K562 (cell line): ENCODE measurements at regions not wholly inside any gene's neighbourhood (a gene's known extent, or its start where the extent isn't known, plus 50 kb on each side); places are given as distances from the start of the nearest gene placed in this dataset.
A peak's percentile ranks its signal among the peaks of the same experiment; 100 is the strongest.

ENCODE experiments used
- ATAC-seq: fragments of 200-7000 bp; cut with Tn5 transposase; 3 replicates; pipeline ENCODE4 v1.9.1; 2020; ENCODE audit warnings: moderate library complexity
- BruUV-seq: library from RNA; stranded (reverse); fragments of 400-500 nt; replicated peaks from 2 replicates; lab custom pipeline; 2021; lab: Mats Ljungman, UMichigan
- CTCF ChIA-PET: fragments of 300-600 bp; formaldehyde crosslinking; extraction: SDS; loops from one replicate; lab custom pipeline; 2021; ENCODE audit warnings: low intra/inter-chr PET ratio; lab: Yijun Ruan, JAX
- POLR2A ChIA-PET: fragments of 300-600, 350-650 bp; sonication (Branson Sonifier 250); formaldehyde crosslinking; extraction: SDS; loops from one replicate; lab custom pipeline; 2021; ENCODE audit warnings: antibody characterized with exemption, inconsistent platforms; lab: Yijun Ruan, JAX
- DNase-seq, 4 experiments: peaks; one replicate each; pipeline versions ENCODE4 v3.0.0 to v3.0.0-alpha.2; 2011 to 2018; ENCODE audit warnings: low spot score in 3 of 4, mixed read lengths in 3 of 4; ENCODE audit errors: extremely low read depth in 1 of 4
- FAIRE-seq: peaks from 2 replicates; lab custom pipeline; 2011; peaks lifted over from hg19 to GRCh38; lab: Jason Lieb, UNC
- H2AFZ ChIP-seq: 2 replicates; pipeline ENCODE4 v1.6.0; 2011; ENCODE audit warnings: low read depth, low read length, control low read depth, inconsistent platforms
- H3K27ac ChIP-seq: fragments of 200-600 bp; 3 replicates; pipeline ENCODE4 v1.8.0; 2011; ENCODE audit warnings: low read depth, mild to moderate bottlenecking, control low read depth, inconsistent platforms, low read length, moderate library complexity, mixed read lengths; ENCODE audit errors: extremely low read depth
- H3K27me3 ChIP-seq, 2 experiments: fragments of 300-600 bp in 1 of 2; 2 replicates in 1 of 2; 3 replicates in 1 of 2; pipeline versions ENCODE4 v1.6.0 to v1.8.0; 2011; ENCODE audit warnings: inconsistent platforms in 2 of 2, low read length in 2 of 2, mild to moderate bottlenecking in 1 of 2, mixed read lengths in 1 of 2, moderate library complexity in 1 of 2; ENCODE audit not compliant: control insufficient read depth in 2 of 2, insufficient read depth in 2 of 2
- H3K36me3 ChIP-seq: fragments of 300-600 bp; 3 replicates; pipeline ENCODE4 v1.8.0; 2011; ENCODE audit warnings: mild to moderate bottlenecking, low read length, inconsistent platforms; ENCODE audit not compliant: control insufficient read depth, insufficient read depth
- H3K4me1 ChIP-seq, 2 experiments: fragments of 200-600 bp in 1 of 2; replicated peaks in 1 of 2; 2 replicates in 1 of 2; 3 replicates in 1 of 2; pipeline versions ENCODE4 v1.5.1 to v1.8.0; 2011; ENCODE audit warnings: inconsistent platforms in 2 of 2, low read length in 2 of 2, mild to moderate bottlenecking in 1 of 2, mixed read lengths in 1 of 2, moderate library complexity in 1 of 2; ENCODE audit not compliant: control insufficient read depth in 2 of 2, insufficient read depth in 2 of 2
- H3K4me2 ChIP-seq: 2 replicates; pipeline ENCODE4 v1.6.1; 2011; ENCODE audit warnings: low read length, control low read depth, inconsistent platforms, mixed read lengths; ENCODE audit not compliant: insufficient read depth
- H3K4me3 ChIP-seq: fragments of 200-600 bp; sonication (generic), shearing (Covaris generic); 2 replicates; pipeline ENCODE4 v1.5.1; 2016; ENCODE audit warnings: control low read depth, inconsistent platforms
- H3K79me2 ChIP-seq: fragments of 200-600 bp; 3 replicates; pipeline ENCODE4 v1.8.0; 2011; ENCODE audit warnings: low read length, inconsistent platforms; ENCODE audit not compliant: control insufficient read depth, insufficient read depth
- H3K9ac ChIP-seq, 2 experiments: 2 replicates each; pipeline versions ENCODE4 v1.6.0 to v1.6.1; 2011; ENCODE audit warnings: low read depth in 2 of 2, low read length in 2 of 2, control low read depth in 1 of 2, inconsistent platforms in 1 of 2, mild to moderate bottlenecking in 1 of 2, mixed read lengths in 1 of 2; ENCODE audit not compliant: insufficient read depth in 1 of 2
- H3K9me1 ChIP-seq: one replicate; pipeline ENCODE4 v1.6.0; 2011; ENCODE audit warnings: inconsistent platforms, mild to moderate bottlenecking, low read length, moderate library complexity; ENCODE audit not compliant: control insufficient read depth, insufficient read depth
- H3K9me3 ChIP-seq: replicated peaks from 2 replicates; pipeline ENCODE4 v1.5.1; 2011; ENCODE audit warnings: low read depth, low read length, inconsistent platforms; ENCODE audit not compliant: control insufficient read depth, insufficient read depth
- H4K20me1 ChIP-seq: replicated peaks from 2 replicates; pipeline ENCODE4 v1.6.1; 2011; ENCODE audit warnings: low read length, inconsistent platforms, mixed read lengths; ENCODE audit not compliant: control insufficient read depth, insufficient read depth
- FOXJ2 ChIP-seq: fragments of 200-800 bp; sonication (Bioruptor generic); IDR thresholded peaks from 2 replicates; pipeline ENCODE4 v1.6.1; 2016; ENCODE audit warnings: missing genetic modification characterization, missing compliant biosample characterization
- RBM25 ChIP-seq: fragments of 200-400 bp; formaldehyde crosslinking; IDR thresholded peaks from 2 replicates; pipeline ENCODE4 v1.6.1; 2018; ENCODE audit warnings: low read length, low read depth, moderate library complexity; ENCODE audit not compliant: severe bottlenecking
- TEAD4 ChIP-seq, 2 experiments: sonication (generic) in 1 of 2; formaldehyde crosslinking in 1 of 2; IDR thresholded peaks; 2 replicates each; pipeline versions ENCODE4 v1.6.1 to v1.8.0; 2012 to 2022; ENCODE audit warnings: borderline replicate concordance in 1 of 2, inconsistent platforms in 1 of 2, low read length in 1 of 2, mild to moderate bottlenecking in 1 of 2, missing genetic modification reagents in 1 of 2
- ZNF584 ChIP-seq: fragments of 200-800 bp; sonication (Bioruptor generic); IDR thresholded peaks from 2 replicates; pipeline ENCODE4 v1.6.1; 2016; ENCODE audit warnings: low read depth, mild to moderate bottlenecking, missing genetic modification characterization, missing compliant biosample characterization
- WGBS: fragments of 100-300 bp; shearing (Covaris generic); methylation state at CpG from one replicate; pipeline ENCODE4 v1.1.6; 2016; ENCODE audit warnings: low coverage, mixed read lengths; ENCODE audit not compliant: insufficient coverage; ENCODE audit errors: missing lambda C conversion rate; 5-methylcytosine and 5-hydroxymethylcytosine counted together
- in situ Hi-C: fragments of 300-500 bp; cut with MboI; formaldehyde crosslinking; loops from 4 replicates; pipeline ENCODE4 v1.15.0; 2018; ENCODE audit warnings: inconsistent platforms, mixed read lengths
- intact Hi-C: fragments of 100-400 bp; cut with micrococcal nuclease; formaldehyde crosslinking; loops from 2 replicates; pipeline ENCODE4 v1.14.2; 2022
- TF ChIP-seq, protein P1 (sequence below), 3 experiments: fragments of 200-800 bp in 1 of 3; sonication (Bioruptor generic) in 1 of 3; sonication (generic) in 1 of 3; formaldehyde crosslinking in 1 of 3; IDR thresholded peaks; 2 replicates each; pipeline versions ENCODE4 v1.6.1 to v1.8.0; 2016 to 2022; ENCODE audit warnings: mild to moderate bottlenecking in 2 of 3, missing compliant biosample characterization in 2 of 3, missing genetic modification characterization in 2 of 3, missing genetic modification reagents in 1 of 3

- peak overlapping the region; percentile 66 for H3K4me2 ChIP-seq
- peak; percentile 55 for FAIRE-seq
- no peak for DNase-seq
- POLR2A ChIA-PET, result interaction anchor here (0.6 to 2.0 kb wide), 11 partner anchors 8 to 579 kb away, joined by 3 to 13 read pairs (median 3); no protein-coding TSS in a partner anchor
- in situ Hi-C loops (no loop called here), intact Hi-C loops (loop anchor here (2.0 kb wide), 1 partner anchor 108 kb away; no protein-coding TSS in a partner anchor)
- H2AFZ ChIP-seq, result peak overlapping the region; percentile 91
- no peaks in the 10 kb centered on the region for H3K27me3 ChIP-seq
- peaks cover 34% of the 10 kb centered on the region in 2 experiments for H3K4me1 ChIP-seq
- peak overlapping the region; percentile 63 to 89; a peak in 3 of 4 replicates for H3K9ac ChIP-seq
- CTCF ChIA-PET, result no interaction called here
- ATAC-seq, result no peak; the same call in 2 of the 3 replicates
- H3K27ac ChIP-seq, result peak overlapping the region; percentile 67; the same call in 2 of the 3 replicates
- 68% methylated on average over 9 of the region's 10 CpGs for WGBS
- no peaks in the 10 kb centered on the region for H3K9me1 ChIP-seq
- H3K4me3 ChIP-seq, result no peak overlapping the region
- H3K36me3 ChIP-seq, result no peaks in the 10 kb centered on the region
- no peaks in the 10 kb centered on the region for H3K79me2 ChIP-seq
- H4K20me1 ChIP-seq, result no peaks in the 10 kb centered on the region
- no peak for TF ChIP-seq FOXJ2 (tag)
- TF ChIP-seq, protein P1, sequence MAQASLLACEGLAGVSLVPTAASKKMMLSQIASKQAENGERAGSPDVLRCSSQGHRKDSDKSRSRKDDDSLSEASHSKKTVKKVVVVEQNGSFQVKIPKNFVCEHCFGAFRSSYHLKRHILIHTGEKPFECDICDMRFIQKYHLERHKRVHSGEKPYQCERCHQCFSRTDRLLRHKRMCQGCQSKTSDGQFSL (CRISPR knock-in tag; IDR thresholded peaks at IDR 0.05), result no peak
- TF ChIP-seq, protein P1 (tag; IDR thresholded peaks at IDR 0.05), result 0 out of 4 replicates have a peak, but pooled peaks of 1 of the 2 experiments have one; percentile 1
- no peak for TF ChIP-seq TEAD4 (IDR thresholded peaks at IDR 0.05; ENCODE audit: low read length)
- TF ChIP-seq TEAD4 (CRISPR knock-in tag; IDR thresholded peaks at IDR 0.05; ENCODE audit: borderline replicate concordance), result no peak
- TF ChIP-seq ZNF584, result 0 out of 2 replicates have a peak, but pooled peaks have one; percentile 1
- TF ChIP-seq RBM25, result no peak
- BruUV-seq, result no TSS peak
- H3K9me3 ChIP-seq, result peaks cover 4% of the 10 kb centered on the region; the same call in 1 of the 2 replicates
Measured at GRCh38 chr2:64858541-64859311, 130.5 kb upstream of the SLC1A4 start.
